HG03460 (cell line): ENCODE measurements at regions not wholly inside any gene's neighbourhood (a gene's known extent, or its start where the extent isn't known, plus 50 kb on each side); places are given as distances from the start of the nearest gene placed in this dataset.
"Not testable (repeated sequence)": the region's sequence is repeated elsewhere in the genome, so short reads cannot be mapped to it uniquely, and the experiment has no call there.

ENCODE experiments used
- ATAC-seq: cut with Tn5 transposase; IDR thresholded peaks from one replicate; pipeline ENCODE4 v1.9.1; 2021; ENCODE audit not compliant: unreplicated experiment

GRCh38 chr1:149635290-149635899 is 51.7 kb downstream of the PPIAL4C start:
- ATAC-seq: not testable (repeated sequence)

- ATAC-seq: peak; percentile 84
These were observed 52.9 kb downstream of the PPIAL4C start for GRCh38 chr1:149636286-149637122.

- not testable (repeated sequence) for ATAC-seq
These were observed 54.8 kb downstream of the PPIAL4C start for GRCh38 chr1:149638481-149638880.

GRCh38 chr1:149638901-149639658 is 55.4 kb downstream of the PPIAL4C start:
- not testable (repeated sequence) for ATAC-seq

- ATAC-seq: not testable (repeated sequence)
These were observed 57.5 kb downstream of the PPIAL4C start for GRCh38 chr1:149641179-149641578.

GRCh38 chr1:149644818-149645217 is 61.2 kb downstream of the PPIAL4C start:
- not testable (repeated sequence) for ATAC-seq

GRCh38 chr1:149646360-149647017 is 62.8 kb downstream of the PPIAL4C start:
- not testable (repeated sequence) for ATAC-seq

- not testable (repeated sequence) for ATAC-seq
These were observed 63.3 kb downstream of the PPIAL4C start for GRCh38 chr1:149647018-149647373.

- ATAC-seq: not testable (repeated sequence)
These were observed 74.1 kb downstream of the PPIAL4C start for GRCh38 chr1:149657750-149658149.

- ATAC-seq: not testable (repeated sequence)
These were observed 74.5 kb downstream of the PPIAL4C start for GRCh38 chr1:149658175-149658574.

- ATAC-seq: not testable (repeated sequence)
These were observed 81.0 kb downstream of the PPIAL4C start for GRCh38 chr1:149664624-149665023.

- ATAC-seq: not testable (repeated sequence)
These were observed 81.4 kb downstream of the PPIAL4C start for GRCh38 chr1:149665033-149665432.

GRCh38 chr1:149665528-149665927 is 81.9 kb downstream of the PPIAL4C start:
- not testable (repeated sequence) for ATAC-seq

GRCh38 chr1:149673231-149673909 is 89.7 kb downstream of the PPIAL4C start:
- not testable (repeated sequence) for ATAC-seq

- ATAC-seq: not testable (repeated sequence)
These were observed 91.3 kb downstream of the PPIAL4C start for GRCh38 chr1:149674921-149675320.

- ATAC-seq: not testable (repeated sequence)
These were observed 93.7 kb downstream of the PPIAL4C start for GRCh38 chr1:149677359-149677758.

GRCh38 chr1:149686593-149687238 is 95.8 kb upstream of the FCGR1A start:
- ATAC-seq: not testable (repeated sequence)

- ATAC-seq: not testable (repeated sequence)
These were observed 91.1 kb upstream of the FCGR1A start for GRCh38 chr1:149691399-149691798.

- not testable (repeated sequence) for ATAC-seq
These were observed 89.5 kb upstream of the FCGR1A start for GRCh38 chr1:149692804-149693539.
